ENCODE measurements at regions not wholly inside any gene's neighbourhood (a gene's known extent, or its start where the extent isn't known, plus 50 kb on each side); places are given as distances from the start of the nearest gene placed in this dataset.

GRCh38 chr14:97410667-97411620 is 613.8 kb downstream of the VRK1 start:
- no peak overlapping the region for H3K27ac Mint-ChIP-seq
- TF ChIP-seq, protein P1, sequence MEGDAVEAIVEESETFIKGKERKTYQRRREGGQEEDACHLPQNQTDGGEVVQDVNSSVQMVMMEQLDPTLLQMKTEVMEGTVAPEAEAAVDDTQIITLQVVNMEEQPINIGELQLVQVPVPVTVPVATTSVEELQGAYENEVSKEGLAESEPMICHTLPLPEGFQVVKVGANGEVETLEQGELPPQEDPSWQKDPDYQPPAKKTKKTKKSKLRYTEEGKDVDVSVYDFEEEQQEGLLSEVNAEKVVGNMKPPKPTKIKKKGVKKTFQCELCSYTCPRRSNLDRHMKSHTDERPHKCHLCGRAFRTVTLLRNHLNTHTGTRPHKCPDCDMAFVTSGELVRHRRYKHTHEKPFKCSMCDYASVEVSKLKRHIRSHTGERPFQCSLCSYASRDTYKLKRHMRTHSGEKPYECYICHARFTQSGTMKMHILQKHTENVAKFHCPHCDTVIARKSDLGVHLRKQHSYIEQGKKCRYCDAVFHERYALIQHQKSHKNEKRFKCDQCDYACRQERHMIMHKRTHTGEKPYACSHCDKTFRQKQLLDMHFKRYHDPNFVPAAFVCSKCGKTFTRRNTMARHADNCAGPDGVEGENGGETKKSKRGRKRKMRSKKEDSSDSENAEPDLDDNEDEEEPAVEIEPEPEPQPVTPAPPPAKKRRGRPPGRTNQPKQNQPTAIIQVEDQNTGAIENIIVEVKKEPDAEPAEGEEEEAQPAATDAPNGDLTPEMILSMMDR (IDR thresholded peaks at IDR 0.05) = no peak
- intact Hi-C loops (cut with micrococcal nuclease) = no loop called here
- ChIA-PET POLR2A (no interaction called here), CTCF (no interaction called here)
- H3K9me3 Mint-ChIP-seq = no peaks in the 10 kb centered on the region
- no peak for DNase-seq
- ATAC-seq (ENCODE audit: low read depth) = no peak
- peaks cover 17% of the 10 kb centered on the region for H3K27me3 Mint-ChIP-seq
- H3K4me3 Mint-ChIP-seq = no peak overlapping the region
- no peaks in the 10 kb centered on the region for H3K36me3 Mint-ChIP-seq (ENCODE audit: low read depth)
- no peaks in the 10 kb centered on the region for H3K4me1 Mint-ChIP-seq

- H3K27ac Mint-ChIP-seq = no peak overlapping the region
- no peaks in the 10 kb centered on the region for H3K9me3 Mint-ChIP-seq
- CTCF ChIA-PET = no interaction called here
- intact Hi-C loops (cut with micrococcal nuclease) = no loop called here
- no peak for DNase-seq
- no peak overlapping the region for H3K4me3 Mint-ChIP-seq
- TF ChIP-seq, protein P1 (IDR thresholded peaks at IDR 0.05) = no peak
- no peak for ATAC-seq (ENCODE audit: low read depth)
- H3K36me3 Mint-ChIP-seq (ENCODE audit: low read depth) = no peaks in the 10 kb centered on the region
- POLR2A ChIA-PET = no interaction called here
- H3K4me1 Mint-ChIP-seq = no peaks in the 10 kb centered on the region
- H3K27me3 Mint-ChIP-seq = peaks cover 17% of the 10 kb centered on the region
Measured at GRCh38 chr14:97411938-97412612, 614.9 kb downstream of the VRK1 start.

DNA sequence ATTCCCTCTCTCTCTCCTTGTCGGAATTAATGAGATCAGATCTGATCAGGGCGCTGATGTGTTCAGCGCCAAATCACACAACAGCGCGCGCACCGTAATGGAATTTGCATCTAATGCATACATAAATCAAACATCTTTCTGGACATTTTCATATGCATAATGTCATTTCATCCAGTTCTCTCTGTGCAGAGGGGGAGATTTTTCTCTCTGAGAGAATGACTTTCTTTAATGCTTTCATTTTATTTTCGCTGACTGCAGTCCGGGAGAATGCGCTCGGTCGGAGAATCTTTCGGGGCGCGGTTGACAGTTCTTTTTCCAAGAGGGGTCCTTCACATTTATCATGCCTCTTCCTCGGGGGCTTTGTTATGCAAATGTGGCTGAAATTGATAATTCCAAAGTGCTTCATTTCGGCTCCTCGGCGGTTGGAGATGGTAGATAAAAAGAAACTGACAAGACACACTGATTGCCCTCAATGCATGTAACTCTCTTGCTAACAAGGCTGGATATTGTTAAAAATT is 615.9 kb downstream of the VRK1 start:
- TF ChIP-seq, protein P1 (IDR thresholded peaks at IDR 0.05) = no peak
- H3K9me3 Mint-ChIP-seq = no peaks in the 10 kb centered on the region
- no peaks in the 10 kb centered on the region for H3K4me1 Mint-ChIP-seq
- POLR2A ChIA-PET = no interaction called here
- CTCF ChIA-PET = no interaction called here
- H3K27me3 Mint-ChIP-seq = peaks cover 13% of the 10 kb centered on the region
- no peak for ATAC-seq (ENCODE audit: low read depth)
- no peaks in the 10 kb centered on the region for H3K36me3 Mint-ChIP-seq (ENCODE audit: low read depth)
- DNase-seq = no peak
- intact Hi-C loops (cut with micrococcal nuclease) = no loop called here
- H3K27ac Mint-ChIP-seq = no peak overlapping the region
- no peak overlapping the region for H3K4me3 Mint-ChIP-seq

- H3K27ac Mint-ChIP-seq = no peak overlapping the region
- CTCF ChIA-PET = no interaction called here
- intact Hi-C loops (cut with micrococcal nuclease) = no loop called here
- H3K4me1 Mint-ChIP-seq = no peaks in the 10 kb centered on the region
- POLR2A ChIA-PET = no interaction called here
- no peak for ATAC-seq (ENCODE audit: low read depth)
- H3K9me3 Mint-ChIP-seq = no peaks in the 10 kb centered on the region
- TF ChIP-seq, protein P1 (IDR thresholded peaks at IDR 0.05) = no peak
- H3K27me3 Mint-ChIP-seq = peaks cover 13% of the 10 kb centered on the region
- DNase-seq = no peak
- no peaks in the 10 kb centered on the region for H3K36me3 Mint-ChIP-seq (ENCODE audit: low read depth)
- H3K4me3 Mint-ChIP-seq = no peak overlapping the region
Measured at GRCh38 chr14:97413966-97414717, 617.0 kb downstream of the VRK1 start.

GRCh38 chr14:97414718-97415098 is 617.5 kb downstream of the VRK1 start:
- ATAC-seq (ENCODE audit: low read depth) (no peak), DNase-seq (no peak)
- Mint-ChIP-seq H3K27ac (no peak overlapping the region), H3K9me3 (no peaks in the 10 kb centered on the region), H3K27me3 (peaks cover 9% of the 10 kb centered on the region), H3K36me3 (ENCODE audit: low read depth) (no peaks in the 10 kb centered on the region), H3K4me3 (no peak overlapping the region), H3K4me1 (no peaks in the 10 kb centered on the region)
- intact Hi-C loops (cut with micrococcal nuclease) = no loop called here
- POLR2A ChIA-PET = no interaction called here
- TF ChIP-seq, protein P1 (IDR thresholded peaks at IDR 0.05) = no peak
- CTCF ChIA-PET = no interaction called here

Data from activated B cell treated with CpG ODN at 0.5 μM for 24 hours (primary cell).